Activated B cell treated with CpG ODN at 0.5 μM for 24 hours (primary cell): ENCODE measurements at regions not wholly inside any gene's neighbourhood (a gene's known extent, or its start where the extent isn't known, plus 50 kb on each side); places are given as distances from the start of the nearest gene placed in this dataset.
"Not testable (repeated sequence)": the region's sequence is repeated elsewhere in the genome, so short reads cannot be mapped to it uniquely, and the experiment has no call there.

Experiments
- ATAC-seq: fragments of 200-7000 bp; cut with Tn5 transposase; one replicate; pipeline ENCODE4 v1.10.0; 2021; ENCODE audit warnings: low read depth, mild to moderate bottlenecking, moderate library complexity
- CTCF ChIA-PET: fragments of 350-600 bp; sonication (Branson Sonifier 250); formaldehyde crosslinking; loops from one replicate; lab custom pipeline; 2021; ENCODE audit warnings: antibody characterized with exemption; lab: Charles Lee
- POLR2A ChIA-PET: fragments of 350-600 bp; sonication (Branson Sonifier 250); formaldehyde crosslinking; loops from one replicate; lab custom pipeline; 2021; ENCODE audit warnings: antibody characterized with exemption; lab: Charles Lee
- DNase-seq: peaks from one replicate; pipeline ENCODE4 v3.0.0; 2022
- H3K27ac Mint-ChIP-seq: one replicate; pipeline ENCODE4 v1.8.0; 2020; ENCODE audit warnings: mixed read lengths
- H3K27me3 Mint-ChIP-seq: one replicate; pipeline ENCODE4 v1.8.0; 2021; ENCODE audit warnings: mixed read lengths
- H3K36me3 Mint-ChIP-seq: one replicate; pipeline ENCODE4 v1.8.0; 2021; ENCODE audit warnings: low read depth, mixed read lengths
- H3K4me1 Mint-ChIP-seq: one replicate; pipeline ENCODE4 v1.8.0; 2021; ENCODE audit warnings: mixed read lengths
- H3K4me3 Mint-ChIP-seq: one replicate; pipeline ENCODE4 v1.8.0; 2020; ENCODE audit warnings: mild to moderate bottlenecking, mixed read lengths
- H3K9me3 Mint-ChIP-seq: one replicate; pipeline ENCODE4 v1.8.0; 2020; ENCODE audit warnings: mixed read lengths
- CTCF ChIP-seq: fragments of 200-600 bp; IDR thresholded peaks from one replicate; pipeline ENCODE4 v1.8.0; 2022; ENCODE audit warnings: antibody characterized with exemption, mild to moderate bottlenecking
- intact Hi-C: fragments of 100-400 bp; cut with micrococcal nuclease; formaldehyde crosslinking; loops from one replicate; pipeline ENCODE4 v1.15.1; 2024

- Mint-ChIP-seq H3K4me3 (no peak overlapping the region), H3K36me3 (no peaks in the 10 kb centered on the region), H3K9me3 (no peaks in the 10 kb centered on the region), H3K27ac (no peak overlapping the region), H3K4me1 (peaks cover 32% of the 10 kb centered on the region), H3K27me3 (no peaks in the 10 kb centered on the region)
- DNase-seq: no peak
- TF ChIP-seq CTCF: no peak
- POLR2A ChIA-PET: no interaction called here
- CTCF ChIA-PET: no interaction called here
- intact Hi-C loops: no loop called here
- ATAC-seq: peak; percentile 87
Observed at GRCh38 chr20:47982574-47983360, 197.5 kb upstream of the SULF2 start.

GRCh38 chr20:47981222-47981621, 195.9 kb upstream of the SULF2 start:
- intact Hi-C loops: no loop called here
- no peaks in the 10 kb centered on the region for H3K27me3 Mint-ChIP-seq
- DNase-seq: no peak
- H3K9me3 Mint-ChIP-seq: no peaks in the 10 kb centered on the region
- H3K4me1 Mint-ChIP-seq: peaks cover 41% of the 10 kb centered on the region
- no peak for ATAC-seq
- ChIA-PET CTCF (no interaction called here), POLR2A (no interaction called here)
- H3K4me3 Mint-ChIP-seq: no peak overlapping the region
- H3K27ac Mint-ChIP-seq: no peak overlapping the region
- H3K36me3 Mint-ChIP-seq: no peaks in the 10 kb centered on the region
- no peak for TF ChIP-seq CTCF

GRCh38 chr20:47980336-47981177, 195.3 kb upstream of the SULF2 start:
- Mint-ChIP-seq H3K27ac (no peak overlapping the region), H3K9me3 (no peaks in the 10 kb centered on the region), H3K36me3 (no peaks in the 10 kb centered on the region), H3K27me3 (no peaks in the 10 kb centered on the region), H3K4me3 (no peak overlapping the region), H3K4me1 (peaks cover 48% of the 10 kb centered on the region)
- POLR2A ChIA-PET: no interaction called here
- CTCF ChIA-PET: no interaction called here
- ATAC-seq (no peak), DNase-seq (no peak)
- intact Hi-C loops: no loop called here
- TF ChIP-seq CTCF: no peak

- H3K4me1 Mint-ChIP-seq: peaks cover 58% of the 10 kb centered on the region
- intact Hi-C loops, CTCF ChIA-PET, H3K27me3 Mint-ChIP-seq, DNase-seq, H3K27ac Mint-ChIP-seq, H3K9me3 Mint-ChIP-seq, POLR2A ChIA-PET, H3K4me3 Mint-ChIP-seq, ATAC-seq, H3K36me3 Mint-ChIP-seq: not testable (repeated sequence)
Observed at GRCh38 chr20:47979361-47980095, 194.2 kb upstream of the SULF2 start.

- H3K36me3 Mint-ChIP-seq, intact Hi-C loops, H3K27me3 Mint-ChIP-seq, H3K9me3 Mint-ChIP-seq, ATAC-seq, DNase-seq, H3K27ac Mint-ChIP-seq, H3K4me3 Mint-ChIP-seq, POLR2A ChIA-PET, CTCF ChIA-PET: not testable (repeated sequence)
- H3K4me1 Mint-ChIP-seq: peaks cover 54% of the 10 kb centered on the region
Observed at GRCh38 chr20:47978428-47979120, 193.3 kb upstream of the SULF2 start.

GRCh38 chr20:47977789-47978252, 192.5 kb upstream of the SULF2 start:
- POLR2A ChIA-PET, DNase-seq, H3K27me3 Mint-ChIP-seq, H3K36me3 Mint-ChIP-seq, intact Hi-C loops, H3K27ac Mint-ChIP-seq, H3K4me3 Mint-ChIP-seq, ATAC-seq, CTCF ChIA-PET, H3K9me3 Mint-ChIP-seq: not testable (repeated sequence)
- H3K4me1 Mint-ChIP-seq: peaks cover 49% of the 10 kb centered on the region

- H3K9me3 Mint-ChIP-seq, POLR2A ChIA-PET, ATAC-seq, DNase-seq, H3K27me3 Mint-ChIP-seq, H3K27ac Mint-ChIP-seq, intact Hi-C loops, CTCF ChIA-PET, H3K36me3 Mint-ChIP-seq, H3K4me3 Mint-ChIP-seq: not testable (repeated sequence)
- H3K4me1 Mint-ChIP-seq: peaks cover 43% of the 10 kb centered on the region
Observed at GRCh38 chr20:47977017-47977788, 191.9 kb upstream of the SULF2 start.
